HG02678 (cell line): ENCODE measurements at regions not wholly inside any gene's neighbourhood (a gene's known extent, or its start where the extent isn't known, plus 50 kb on each side); places are given as distances from the start of the nearest gene placed in this dataset.
A peak's percentile ranks its signal among the peaks of the same experiment; 100 is the strongest.

Experiments used
- ATAC-seq: cut with Tn5 transposase; IDR thresholded peaks from one replicate; pipeline ENCODE4 v1.9.1; 2021; ENCODE audit warnings: mild to moderate bottlenecking, moderate library complexity; ENCODE audit not compliant: unreplicated experiment

GRCh38 chr3:87359025-87359424, 82.6 kb upstream of the POU1F1 start:
- no peak for ATAC-seq

- ATAC-seq = no peak
Observed at GRCh38 chr3:87358066-87358465, 81.7 kb upstream of the POU1F1 start.

- ATAC-seq = no peak
Observed at GRCh38 chr3:87354398-87354797, 78.0 kb upstream of the POU1F1 start.

GRCh38 chr3:87351937-87352336, 75.6 kb upstream of the POU1F1 start:
- no peak for ATAC-seq

GRCh38 chr3:87350367-87351199, 74.2 kb upstream of the POU1F1 start:
- peak; percentile 100 for ATAC-seq

GRCh38 chr3:87349833-87350232, 73.4 kb upstream of the POU1F1 start:
- ATAC-seq = no peak

- no peak for ATAC-seq
Observed at GRCh38 chr3:87336761-87337160, 60.4 kb upstream of the POU1F1 start.

GRCh38 chr3:87335931-87336330, 59.5 kb upstream of the POU1F1 start:
- ATAC-seq = no peak

- ATAC-seq = peak; percentile 47
Observed at GRCh38 chr3:87333393-87333892, 57.1 kb upstream of the POU1F1 start.

- ATAC-seq = no peak
Observed at GRCh38 chr3:87332789-87333188, 56.4 kb upstream of the POU1F1 start.

- ATAC-seq = no peak
Observed at GRCh38 chr3:87329065-87329464, 52.7 kb upstream of the POU1F1 start.
